ENCODE measurements at regions not wholly inside any gene's neighbourhood (a gene's known extent, or its start where the extent isn't known, plus 50 kb on each side); places are given as distances from the start of the nearest gene placed in this dataset.

- no peak for TF ChIP-seq CTCF (conservative IDR thresholded peaks at IDR 0.05; ENCODE audit: low read depth, low read length)
- no peak for TF ChIP-seq EZH2 (IDR thresholded peaks at IDR 0.05; ENCODE audit: low read length, unreplicated experiment)
- TF ChIP-seq EZH2phosphoT487 (IDR thresholded peaks at IDR 0.05; ENCODE audit: borderline replicate concordance, low read length): no peak
These were observed 214.2 kb downstream of the HAUS1 start for GRCh38 chr18:46318356-46318755.
